K562 (cell line): ENCODE measurements at regions not wholly inside any gene's neighbourhood (a gene's known extent, or its start where the extent isn't known, plus 50 kb on each side); places are given as distances from the start of the nearest gene placed in this dataset.
"Not testable (repeated sequence)": the region's sequence is repeated elsewhere in the genome, so short reads cannot be mapped to it uniquely, and the experiment has no call there.

Source experiments
- ATAC-seq: fragments of 200-7000 bp; cut with Tn5 transposase; 3 replicates; pipeline ENCODE4 v1.9.1; 2020; ENCODE audit warnings: moderate library complexity
- BruUV-seq: library from RNA; stranded (reverse); fragments of 400-500 nt; replicated peaks from 2 replicates; lab custom pipeline; 2021; lab: Mats Ljungman, UMichigan
- CTCF ChIA-PET: fragments of 300-600 bp; formaldehyde crosslinking; extraction: SDS; loops from one replicate; lab custom pipeline; 2021; ENCODE audit warnings: low intra/inter-chr PET ratio; lab: Yijun Ruan, JAX
- POLR2A ChIA-PET: fragments of 300-600, 350-650 bp; sonication (Branson Sonifier 250); formaldehyde crosslinking; extraction: SDS; loops from one replicate; lab custom pipeline; 2021; ENCODE audit warnings: antibody characterized with exemption, inconsistent platforms; lab: Yijun Ruan, JAX
- DNase-seq, 4 experiments: peaks; one replicate each; pipeline versions ENCODE4 v3.0.0 to v3.0.0-alpha.2; 2011 to 2018; ENCODE audit warnings: low spot score in 3 of 4, mixed read lengths in 3 of 4; ENCODE audit errors: extremely low read depth in 1 of 4
- FAIRE-seq: peaks from 2 replicates; lab custom pipeline; 2011; peaks lifted over from hg19 to GRCh38; lab: Jason Lieb, UNC
- H2AFZ ChIP-seq: 2 replicates; pipeline ENCODE4 v1.6.0; 2011; ENCODE audit warnings: low read depth, low read length, control low read depth, inconsistent platforms
- H3K27ac ChIP-seq: fragments of 200-600 bp; 3 replicates; pipeline ENCODE4 v1.8.0; 2011; ENCODE audit warnings: low read depth, mild to moderate bottlenecking, control low read depth, inconsistent platforms, low read length, moderate library complexity, mixed read lengths; ENCODE audit errors: extremely low read depth
- H3K27me3 ChIP-seq, 2 experiments: fragments of 300-600 bp in 1 of 2; 2 replicates in 1 of 2; 3 replicates in 1 of 2; pipeline versions ENCODE4 v1.6.0 to v1.8.0; 2011; ENCODE audit warnings: inconsistent platforms in 2 of 2, low read length in 2 of 2, mild to moderate bottlenecking in 1 of 2, mixed read lengths in 1 of 2, moderate library complexity in 1 of 2; ENCODE audit not compliant: control insufficient read depth in 2 of 2, insufficient read depth in 2 of 2
- H3K36me3 ChIP-seq: fragments of 300-600 bp; 3 replicates; pipeline ENCODE4 v1.8.0; 2011; ENCODE audit warnings: mild to moderate bottlenecking, low read length, inconsistent platforms; ENCODE audit not compliant: control insufficient read depth, insufficient read depth
- H3K4me1 ChIP-seq, 2 experiments: fragments of 200-600 bp in 1 of 2; replicated peaks in 1 of 2; 2 replicates in 1 of 2; 3 replicates in 1 of 2; pipeline versions ENCODE4 v1.5.1 to v1.8.0; 2011; ENCODE audit warnings: inconsistent platforms in 2 of 2, low read length in 2 of 2, mild to moderate bottlenecking in 1 of 2, mixed read lengths in 1 of 2, moderate library complexity in 1 of 2; ENCODE audit not compliant: control insufficient read depth in 2 of 2, insufficient read depth in 2 of 2
- H3K4me2 ChIP-seq: 2 replicates; pipeline ENCODE4 v1.6.1; 2011; ENCODE audit warnings: low read length, control low read depth, inconsistent platforms, mixed read lengths; ENCODE audit not compliant: insufficient read depth
- H3K4me3 ChIP-seq: fragments of 200-600 bp; sonication (generic), shearing (Covaris generic); 2 replicates; pipeline ENCODE4 v1.5.1; 2016; ENCODE audit warnings: control low read depth, inconsistent platforms
- H3K79me2 ChIP-seq: fragments of 200-600 bp; 3 replicates; pipeline ENCODE4 v1.8.0; 2011; ENCODE audit warnings: low read length, inconsistent platforms; ENCODE audit not compliant: control insufficient read depth, insufficient read depth
- H3K9ac ChIP-seq, 2 experiments: 2 replicates each; pipeline versions ENCODE4 v1.6.0 to v1.6.1; 2011; ENCODE audit warnings: low read depth in 2 of 2, low read length in 2 of 2, control low read depth in 1 of 2, inconsistent platforms in 1 of 2, mild to moderate bottlenecking in 1 of 2, mixed read lengths in 1 of 2; ENCODE audit not compliant: insufficient read depth in 1 of 2
- H3K9me1 ChIP-seq: one replicate; pipeline ENCODE4 v1.6.0; 2011; ENCODE audit warnings: inconsistent platforms, mild to moderate bottlenecking, low read length, moderate library complexity; ENCODE audit not compliant: control insufficient read depth, insufficient read depth
- H3K9me3 ChIP-seq: replicated peaks from 2 replicates; pipeline ENCODE4 v1.5.1; 2011; ENCODE audit warnings: low read depth, low read length, inconsistent platforms; ENCODE audit not compliant: control insufficient read depth, insufficient read depth
- H4K20me1 ChIP-seq: replicated peaks from 2 replicates; pipeline ENCODE4 v1.6.1; 2011; ENCODE audit warnings: low read length, inconsistent platforms, mixed read lengths; ENCODE audit not compliant: control insufficient read depth, insufficient read depth
- ZNF707 ChIP-seq: fragments of 250-450 bp; sonication (Bioruptor Pico); conservative IDR thresholded peaks from 2 replicates; pipeline ENCODE4 v1.8.0; 2022; ENCODE audit warnings: inconsistent platforms, mild to moderate bottlenecking, moderate library complexity
- WGBS: fragments of 100-300 bp; shearing (Covaris generic); methylation state at CpG from one replicate; pipeline ENCODE4 v1.1.6; 2016; ENCODE audit warnings: low coverage, mixed read lengths; ENCODE audit not compliant: insufficient coverage; ENCODE audit errors: missing lambda C conversion rate; 5-methylcytosine and 5-hydroxymethylcytosine counted together
- in situ Hi-C: fragments of 300-500 bp; cut with MboI; formaldehyde crosslinking; loops from 4 replicates; pipeline ENCODE4 v1.15.0; 2018; ENCODE audit warnings: inconsistent platforms, mixed read lengths
- intact Hi-C: fragments of 100-400 bp; cut with micrococcal nuclease; formaldehyde crosslinking; loops from 2 replicates; pipeline ENCODE4 v1.14.2; 2022

DNA sequence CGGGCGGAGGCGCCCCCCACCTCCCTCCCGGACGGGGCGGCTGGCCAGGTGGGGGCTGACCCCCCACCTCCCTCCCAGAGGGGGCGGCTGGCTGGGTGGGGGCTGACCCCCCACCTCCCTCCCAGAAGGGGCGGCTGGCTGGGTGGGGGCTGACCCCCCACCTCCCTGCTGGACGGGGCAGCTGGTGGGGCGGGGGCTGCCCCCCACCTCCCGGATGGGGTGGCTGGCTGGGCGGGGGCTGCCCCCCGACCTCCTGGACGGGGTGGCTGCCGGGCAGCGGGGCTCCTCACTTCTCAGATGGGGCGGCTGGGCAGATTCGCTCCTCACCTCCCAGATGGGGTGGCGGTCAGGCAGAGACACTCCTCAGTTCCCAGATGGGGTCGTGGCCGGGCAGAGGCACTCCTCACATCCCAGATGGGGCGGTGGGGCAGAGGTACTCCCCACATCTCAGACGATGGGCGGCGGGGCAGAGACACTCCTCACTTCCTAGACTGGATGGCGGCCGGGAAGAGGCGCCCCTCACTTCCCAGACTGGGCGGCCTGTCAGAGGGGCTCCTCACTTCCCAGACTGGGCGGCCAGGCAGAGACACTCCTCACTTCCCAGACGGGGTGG is 178.1 kb upstream of the CLINT1 start:
- BruUV-seq, H3K9me1 ChIP-seq, ATAC-seq, CTCF ChIA-PET, intact Hi-C loops, in situ Hi-C loops, H3K27me3 ChIP-seq, H3K4me3 ChIP-seq, H3K4me2 ChIP-seq, DNase-seq, H3K9ac ChIP-seq, H3K9me3 ChIP-seq, FAIRE-seq, H3K36me3 ChIP-seq, H4K20me1 ChIP-seq, H2AFZ ChIP-seq, H3K4me1 ChIP-seq, H3K27ac ChIP-seq, POLR2A ChIA-PET, H3K79me2 ChIP-seq: not testable (repeated sequence)
- 2% methylated on average over 10 of the region's 31 CpGs for WGBS

DNA sequence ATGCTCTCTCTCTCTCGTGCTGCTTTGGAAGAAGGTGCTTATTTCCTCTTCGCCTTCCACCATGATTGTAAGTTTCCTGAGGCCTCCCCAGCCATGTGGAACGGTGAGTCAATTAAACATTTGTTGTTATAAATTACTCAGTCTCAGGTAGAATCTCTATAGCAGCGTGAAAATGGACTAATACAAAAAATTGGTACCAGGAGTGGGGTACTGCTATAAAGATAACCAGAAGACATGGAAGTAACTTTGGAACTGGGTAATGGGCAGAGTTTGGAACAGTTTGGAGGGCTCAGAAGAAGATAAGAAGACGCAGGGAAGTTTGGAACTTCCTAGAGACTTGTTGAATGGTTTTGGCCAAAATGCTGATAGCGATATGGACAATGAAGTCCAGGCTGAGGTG is 175.6 kb upstream of the CLINT1 start:
- H2AFZ ChIP-seq, POLR2A ChIA-PET, BruUV-seq, H3K36me3 ChIP-seq, H4K20me1 ChIP-seq, H3K27me3 ChIP-seq, H3K27ac ChIP-seq, DNase-seq, FAIRE-seq, H3K9ac ChIP-seq, H3K4me2 ChIP-seq, ATAC-seq, intact Hi-C loops, H3K9me3 ChIP-seq, H3K4me1 ChIP-seq, H3K79me2 ChIP-seq, in situ Hi-C loops, H3K9me1 ChIP-seq, CTCF ChIA-PET, H3K4me3 ChIP-seq: not testable (repeated sequence)
- 0% methylated on average over 6 of the region's 6 CpGs for WGBS
- TF ChIP-seq ZNF707 (CRISPR knock-in tag) = peak; percentile 81
